ENCODE measurements at regions not wholly inside any gene's neighbourhood (a gene's known extent, or its start where the extent isn't known, plus 50 kb on each side); places are given as distances from the start of the nearest gene placed in this dataset.

DNA sequence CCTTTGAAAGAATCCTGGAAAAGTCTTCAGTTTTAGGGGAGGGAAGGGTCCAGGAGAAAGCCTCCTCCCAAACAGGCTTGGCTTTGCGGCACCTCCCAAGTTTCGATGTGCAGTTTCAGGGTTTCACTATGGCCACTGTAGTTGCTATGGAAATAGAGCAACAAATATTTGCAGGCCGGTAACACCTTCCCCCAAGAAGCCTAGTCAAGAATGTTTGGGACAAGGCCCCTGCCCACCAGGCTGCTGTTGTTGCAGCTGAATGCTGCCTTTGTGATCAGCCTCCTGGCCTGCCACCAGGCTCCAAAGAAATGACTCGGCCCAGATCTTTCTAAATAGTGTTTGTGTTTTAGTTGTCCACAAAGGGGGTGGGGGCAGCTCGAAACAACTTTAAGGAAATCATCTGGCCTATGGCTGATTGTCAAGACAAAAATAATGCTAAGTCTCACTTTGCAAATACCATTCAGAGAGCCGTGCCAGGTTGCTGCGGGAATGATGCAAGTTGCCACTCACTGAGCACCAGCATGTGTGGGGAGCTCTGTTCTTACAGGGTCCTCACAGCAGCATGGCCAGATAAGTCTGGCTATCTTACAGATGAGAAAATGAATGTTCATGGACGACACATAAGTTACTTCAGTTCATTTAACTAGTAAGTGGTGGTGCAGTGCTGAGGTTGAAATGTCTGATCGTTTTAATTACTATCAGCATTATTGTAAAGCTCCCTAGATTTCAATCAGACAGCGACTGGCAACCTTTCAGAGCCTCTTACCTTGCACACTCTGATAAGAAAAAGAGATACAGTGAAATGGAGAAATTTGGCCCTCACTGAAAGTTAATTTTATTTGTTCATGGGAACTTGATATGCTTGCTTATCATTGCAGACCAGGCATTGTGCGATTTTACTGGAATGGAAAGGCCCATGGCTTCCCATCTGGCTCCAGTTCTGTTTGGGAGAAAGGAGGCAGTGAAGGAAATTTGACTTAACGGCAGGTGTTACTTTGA is 91.2 kb upstream of the JUN start:
- no peak for TF ChIP-seq CTCF (IDR thresholded peaks at IDR 0.05; ENCODE audit: low read depth, low read length)
- Histone ChIP-seq H3K27ac (no peak overlapping the region), H3K27me3 (ENCODE audit: insufficient read depth, low read depth, severe bottlenecking) (no peaks in the 10 kb centered on the region), H3K36me3 (no peaks in the 10 kb centered on the region), H3K4me3 (ENCODE audit: low read depth, low read length) (no peak overlapping the region), H3K9me3 (ENCODE audit: severe bottlenecking) (no peaks in the 10 kb centered on the region)
- no peak for DNase-seq

GRCh38 chr1:58879464-58879863 is 95.6 kb upstream of the JUN start:
- no peaks in the 10 kb centered on the region for H3K9me3 ChIP-seq (ENCODE audit: severe bottlenecking)
- no peak for DNase-seq
- H3K4me3 ChIP-seq (ENCODE audit: low read depth, low read length): no peak overlapping the region
- TF ChIP-seq CTCF (IDR thresholded peaks at IDR 0.05; ENCODE audit: low read depth, low read length): no peak
- H3K27me3 ChIP-seq (ENCODE audit: insufficient read depth, low read depth, severe bottlenecking): no peaks in the 10 kb centered on the region
- no peak overlapping the region for H3K27ac ChIP-seq
- no peaks in the 10 kb centered on the region for H3K36me3 ChIP-seq

DNA sequence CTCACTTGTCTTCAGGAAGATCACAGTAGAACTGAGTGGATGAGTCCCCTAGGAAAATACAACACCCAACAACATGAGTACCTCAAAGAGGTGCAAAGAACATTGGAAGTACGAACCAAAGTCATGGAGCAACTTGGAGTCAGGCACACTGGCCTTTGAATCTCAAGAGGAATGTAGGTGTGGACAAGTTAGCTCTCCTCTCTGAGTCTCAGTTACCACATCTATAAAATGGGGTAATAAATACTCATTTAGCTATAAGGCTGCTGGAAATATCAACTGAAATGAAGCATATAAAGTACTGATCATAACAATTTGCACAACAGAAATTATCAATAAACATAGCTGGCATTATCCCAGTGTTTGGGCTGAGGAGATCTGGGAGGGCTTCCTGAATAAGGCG is 96.7 kb upstream of the JUN start:
- Histone ChIP-seq H3K27me3 (ENCODE audit: insufficient read depth, low read depth, severe bottlenecking) (no peaks in the 10 kb centered on the region), H3K4me3 (ENCODE audit: low read depth, low read length) (no peak overlapping the region), H3K9me3 (ENCODE audit: severe bottlenecking) (no peaks in the 10 kb centered on the region), H3K27ac (no peak overlapping the region), H3K36me3 (no peaks in the 10 kb centered on the region)
- no peak for TF ChIP-seq CTCF (IDR thresholded peaks at IDR 0.05; ENCODE audit: low read depth, low read length)
- DNase-seq: no peak

GRCh38 chr1:58881471-58881994 is 97.7 kb upstream of the JUN start:
- no peak overlapping the region for H3K27ac ChIP-seq

DNA sequence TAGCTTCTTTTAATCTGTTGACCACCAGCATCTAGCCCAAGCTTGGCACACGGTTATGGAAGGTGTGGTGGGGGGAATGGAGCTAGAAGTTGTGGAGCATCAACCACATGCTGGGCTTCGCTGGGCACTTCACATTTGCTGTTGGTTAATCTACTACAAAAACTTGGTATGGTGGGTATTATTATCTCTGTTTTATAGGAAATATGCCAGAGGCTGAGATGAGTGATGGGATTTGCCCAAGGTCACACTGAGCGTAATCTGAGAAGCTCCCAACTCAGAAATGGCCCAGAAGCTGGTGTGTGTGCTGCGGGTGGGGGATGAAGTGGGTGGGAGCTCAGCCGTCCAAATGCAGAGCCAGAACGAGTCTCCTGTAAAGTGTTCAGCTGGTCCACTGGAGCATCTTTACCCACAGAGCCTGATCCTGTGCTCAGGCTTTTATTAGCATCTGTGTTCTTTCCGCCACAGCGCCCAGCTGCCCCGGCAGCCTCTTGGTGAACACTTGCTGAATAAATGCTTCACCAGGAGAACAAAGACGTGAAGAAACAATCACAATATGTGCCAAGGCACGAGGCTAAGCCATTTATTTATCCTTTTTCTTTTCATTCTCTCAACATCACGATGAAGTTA is 98.6 kb upstream of the JUN start:
- no peak for TF ChIP-seq CTCF (IDR thresholded peaks at IDR 0.05; ENCODE audit: low read depth, low read length)
- no peaks in the 10 kb centered on the region for H3K27me3 ChIP-seq (ENCODE audit: insufficient read depth, low read depth, severe bottlenecking)
- no peaks in the 10 kb centered on the region for H3K9me3 ChIP-seq (ENCODE audit: severe bottlenecking)
- H3K4me3 ChIP-seq (ENCODE audit: low read depth, low read length): no peak overlapping the region
- no peak for DNase-seq
- no peaks in the 10 kb centered on the region for H3K36me3 ChIP-seq
- H3K27ac ChIP-seq: no peak overlapping the region

More at GRCh38 chr1:58881471-58881994, 97.7 kb upstream of the JUN start:
- no peak overlapping the region for H3K4me3 ChIP-seq (ENCODE audit: low read depth, low read length)
- DNase-seq: no peak
- H3K36me3 ChIP-seq: no peaks in the 10 kb centered on the region
- no peaks in the 10 kb centered on the region for H3K27me3 ChIP-seq (ENCODE audit: insufficient read depth, low read depth, severe bottlenecking)
- no peak for TF ChIP-seq CTCF (IDR thresholded peaks at IDR 0.05; ENCODE audit: low read depth, low read length)
- H3K9me3 ChIP-seq (ENCODE audit: severe bottlenecking): no peaks in the 10 kb centered on the region
